Suprapubic skin (tissue), 4 donors: ENCODE measurements at regions not wholly inside any gene's neighbourhood (a gene's known extent, or its start where the extent isn't known, plus 50 kb on each side); places are given as distances from the start of the nearest gene placed in this dataset.

Source experiments
- DNase-seq, 2 donors: peaks; one replicate each; pipeline ENCODE4 v3.0.0-alpha.2; 2019; ENCODE audit warnings: low spot score in 2 of 2
- H3K27ac ChIP-seq: fragments of 200-600 bp; sonication (generic); one replicate; pipeline ENCODE4 v1.5.1; 2019
- H3K27me3 ChIP-seq: fragments of 200-600 bp; sonication (generic); one replicate; pipeline ENCODE4 v1.5.1; 2019
- H3K36me3 ChIP-seq: fragments of 200-600 bp; sonication (generic); one replicate; pipeline ENCODE4 v1.5.1; 2019
- H3K4me1 ChIP-seq: fragments of 200-600 bp; sonication (generic); one replicate; pipeline ENCODE4 v1.5.1; 2019
- H3K4me3 ChIP-seq: fragments of 200-600 bp; sonication (generic); one replicate; pipeline ENCODE4 v1.5.1; 2019; ENCODE audit warnings: mild to moderate bottlenecking
- H3K9me3 ChIP-seq: fragments of 200-600 bp; sonication (generic); one replicate; pipeline ENCODE4 v1.5.1; 2019
- CTCF ChIP-seq, 2 donors: fragments of 200-600 bp in 1 of 2; fragments of 450-650 bp in 1 of 2; sonication (generic) in 1 of 2; IDR thresholded peaks; one replicate each; pipeline ENCODE4 v1.5.1; 2016 to 2019; ENCODE audit warnings: antibody characterized with exemption in 2 of 2, mild to moderate bottlenecking in 1 of 2, moderate library complexity in 1 of 2
- EP300 ChIP-seq: sonication (generic); formaldehyde crosslinking; IDR thresholded peaks from one replicate; pipeline ENCODE4 v1.6.1; 2017; ENCODE audit warnings: antibody characterized with exemption
- POLR2A ChIP-seq, 2 donors: fragments of 450-650 bp; IDR thresholded peaks; one replicate each; pipeline ENCODE4 v1.6.1; 2017; ENCODE audit warnings: antibody characterized with exemption in 2 of 2, mild to moderate bottlenecking in 2 of 2, moderate library complexity in 2 of 2
- POLR2AphosphoS5 ChIP-seq, 3 donors: sonication (generic); formaldehyde crosslinking; IDR thresholded peaks; one replicate each; pipeline ENCODE4 v1.6.1; 2017; ENCODE audit warnings: antibody characterized with exemption in 3 of 3
- WGBS: methylation state at CpG from one replicate; pipeline ENCODE4 v1.1.5; 2018; 5-methylcytosine and 5-hydroxymethylcytosine counted together

- H3K27me3 ChIP-seq, result no peaks in the 10 kb centered on the region
- 50% methylated on average over 4 of the region's 5 CpGs for WGBS
- peaks cover 56% of the 10 kb centered on the region for H3K4me1 ChIP-seq
- DNase-seq, result no peak
- TF ChIP-seq POLR2AphosphoS5 (IDR thresholded peaks at IDR 0.05), result no peak
- no peak for TF ChIP-seq EP300
- TF ChIP-seq POLR2A (IDR thresholded peaks at IDR 0.05), result no peak
- no peaks in the 10 kb centered on the region for H3K9me3 ChIP-seq
- no peaks in the 10 kb centered on the region for H3K36me3 ChIP-seq
- peak overlapping the region; percentile 68 for H3K27ac ChIP-seq
- H3K4me3 ChIP-seq, result no peak overlapping the region
Measured at GRCh38 chr2:236745420-236746210, 176.0 kb downstream of the ACKR3 start.

- TF ChIP-seq POLR2A (IDR thresholded peaks at IDR 0.05), result no peak
- no peak for TF ChIP-seq EP300
- TF ChIP-seq POLR2AphosphoS5 (IDR thresholded peaks at IDR 0.05), result no peak
- no peak for TF ChIP-seq CTCF (IDR thresholded peaks at IDR 0.05)
- DNase-seq, result no peak
- Histone ChIP-seq H3K4me3 (no peak overlapping the region), H3K27ac (no peak overlapping the region), H3K27me3 (no peaks in the 10 kb centered on the region), H3K4me1 (peaks cover 56% of the 10 kb centered on the region), H3K36me3 (no peaks in the 10 kb centered on the region), H3K9me3 (no peaks in the 10 kb centered on the region)
- WGBS, result 93% methylated on average over 11 of the region's 11 CpGs
Measured at GRCh38 chr2:236746833-236747232, 177.2 kb downstream of the ACKR3 start.

GRCh38 chr2:236747426-236747825 is 177.8 kb downstream of the ACKR3 start:
- WGBS, result 89% methylated on average over 7 of the region's 7 CpGs
- H3K27me3 ChIP-seq, result no peaks in the 10 kb centered on the region
- no peaks in the 10 kb centered on the region for H3K9me3 ChIP-seq
- no peak overlapping the region for H3K4me3 ChIP-seq
- DNase-seq, result no peak
- H3K36me3 ChIP-seq, result no peaks in the 10 kb centered on the region
- no peak overlapping the region for H3K27ac ChIP-seq
- peaks cover 55% of the 10 kb centered on the region for H3K4me1 ChIP-seq
- TF ChIP-seq POLR2A (IDR thresholded peaks at IDR 0.05) (no peak), EP300 (no peak), CTCF (IDR thresholded peaks at IDR 0.05) (no peak), POLR2AphosphoS5 (IDR thresholded peaks at IDR 0.05) (no peak)

GRCh38 chr2:236747925-236748324 is 178.3 kb downstream of the ACKR3 start:
- TF ChIP-seq POLR2A (IDR thresholded peaks at IDR 0.05) (no peak), CTCF (IDR thresholded peaks at IDR 0.05) (no peak), EP300 (no peak), POLR2AphosphoS5 (IDR thresholded peaks at IDR 0.05) (no peak)
- Histone ChIP-seq H3K9me3 (no peaks in the 10 kb centered on the region), H3K4me1 (peaks cover 53% of the 10 kb centered on the region), H3K36me3 (no peaks in the 10 kb centered on the region), H3K27ac (no peak overlapping the region), H3K27me3 (no peaks in the 10 kb centered on the region), H3K4me3 (no peak overlapping the region)
- 94% methylated on average over 3 of the region's 5 CpGs for WGBS
- DNase-seq, result no peak

GRCh38 chr2:236748385-236748784 is 178.8 kb downstream of the ACKR3 start:
- Histone ChIP-seq H3K27me3 (no peaks in the 10 kb centered on the region), H3K36me3 (no peaks in the 10 kb centered on the region), H3K9me3 (no peaks in the 10 kb centered on the region), H3K27ac (peak overlapping the region; percentile 4), H3K4me1 (peaks cover 51% of the 10 kb centered on the region), H3K4me3 (no peak overlapping the region)
- 56% methylated on average over 9 of the region's 9 CpGs for WGBS
- no peak for TF ChIP-seq POLR2A (IDR thresholded peaks at IDR 0.05)
- peak in 1 of 3 donors; percentile 28 for TF ChIP-seq POLR2AphosphoS5 (IDR thresholded peaks at IDR 0.05)
- DNase-seq, result no peak

GRCh38 chr2:236748801-236749200 is 179.2 kb downstream of the ACKR3 start:
- Histone ChIP-seq H3K27me3 (no peaks in the 10 kb centered on the region), H3K4me1 (peaks cover 47% of the 10 kb centered on the region), H3K9me3 (no peaks in the 10 kb centered on the region), H3K27ac (peak overlapping the region; percentile 4), H3K4me3 (no peak overlapping the region), H3K36me3 (no peaks in the 10 kb centered on the region)
- DNase-seq, result no peak
- WGBS, result 49% methylated on average over 6 of the region's 7 CpGs
- TF ChIP-seq POLR2AphosphoS5 (IDR thresholded peaks at IDR 0.05), result no peak
- no peak for TF ChIP-seq EP300
- no peak for TF ChIP-seq CTCF (IDR thresholded peaks at IDR 0.05)
- TF ChIP-seq POLR2A (IDR thresholded peaks at IDR 0.05), result no peak
